HG03139 (cell line): ENCODE measurements at regions not wholly inside any gene's neighbourhood (a gene's known extent, or its start where the extent isn't known, plus 50 kb on each side); places are given as distances from the start of the nearest gene placed in this dataset.

ENCODE experiments used
- ATAC-seq: cut with Tn5 transposase; IDR thresholded peaks from one replicate; pipeline ENCODE4 v1.9.1; 2021; ENCODE audit not compliant: unreplicated experiment

DNA sequence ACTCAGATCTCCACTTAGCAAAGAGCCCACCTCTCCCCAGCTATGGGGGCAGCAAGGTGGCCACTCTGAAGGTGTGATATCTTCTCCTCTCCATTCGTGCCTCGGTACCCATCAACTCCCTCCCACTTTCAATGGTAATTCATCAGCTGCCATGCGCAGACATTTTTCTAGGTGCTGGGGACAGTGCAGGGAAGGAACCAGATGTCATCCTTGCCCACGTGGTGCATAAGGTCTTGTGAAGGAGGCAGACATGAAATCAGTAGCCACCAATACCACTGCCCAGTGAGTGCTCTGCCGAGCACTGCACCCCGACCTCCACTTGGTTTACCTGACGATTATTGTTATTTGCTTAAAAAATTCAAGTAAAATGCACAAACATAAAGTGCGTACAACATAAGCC lies 76.3 kb upstream of the CSF3R start:
- no peak for ATAC-seq

DNA sequence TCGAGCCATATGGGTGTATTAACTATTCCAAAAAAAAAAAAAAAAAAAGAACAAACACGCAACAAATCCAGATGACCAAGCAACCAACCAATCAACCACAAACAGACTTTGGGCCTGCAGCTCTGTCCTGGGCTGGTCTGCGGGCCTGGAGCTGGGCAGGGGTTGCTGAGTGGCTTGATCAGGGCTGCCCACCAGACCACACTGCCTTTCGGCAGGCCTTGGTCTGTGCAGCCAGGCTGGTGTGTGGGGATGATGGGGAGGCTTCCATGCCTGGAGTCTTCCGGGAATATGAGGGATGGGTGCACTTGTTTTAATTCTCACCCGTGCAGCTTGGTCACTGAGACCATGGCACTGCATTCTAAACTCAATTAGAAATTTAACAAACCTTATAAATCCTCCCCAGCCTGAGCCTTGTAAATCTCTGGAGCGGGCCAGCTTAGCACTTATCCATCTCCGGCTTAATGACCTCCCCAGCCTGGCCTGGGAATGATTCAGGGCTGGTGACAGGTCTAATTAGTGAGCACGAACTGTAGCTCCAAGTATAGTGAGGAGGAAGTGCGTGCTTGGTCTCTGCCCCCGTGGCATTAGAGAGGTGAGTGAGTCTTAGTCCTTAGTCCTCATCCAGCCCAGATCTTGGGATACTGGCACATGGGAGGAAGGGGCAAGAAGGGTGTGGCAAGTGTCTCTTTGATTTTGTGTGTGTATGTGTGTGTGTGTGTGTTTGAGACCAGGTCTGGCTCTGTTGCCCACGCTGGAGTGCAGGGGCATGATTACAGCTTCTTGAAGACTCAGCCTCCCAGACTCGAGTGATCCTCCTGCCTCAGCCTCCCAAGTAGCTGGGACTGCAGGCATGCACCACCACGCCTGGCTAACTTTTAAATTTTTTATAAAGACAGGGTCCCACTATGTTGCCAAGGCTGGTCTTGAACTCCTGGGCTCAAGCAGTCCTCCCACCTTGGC lies 74.6 kb upstream of the CSF3R start:
- ATAC-seq, result no peak

- ATAC-seq, result no peak
Measured at GRCh38 chr1:36555041-36555440, 72.3 kb upstream of the CSF3R start.

DNA sequence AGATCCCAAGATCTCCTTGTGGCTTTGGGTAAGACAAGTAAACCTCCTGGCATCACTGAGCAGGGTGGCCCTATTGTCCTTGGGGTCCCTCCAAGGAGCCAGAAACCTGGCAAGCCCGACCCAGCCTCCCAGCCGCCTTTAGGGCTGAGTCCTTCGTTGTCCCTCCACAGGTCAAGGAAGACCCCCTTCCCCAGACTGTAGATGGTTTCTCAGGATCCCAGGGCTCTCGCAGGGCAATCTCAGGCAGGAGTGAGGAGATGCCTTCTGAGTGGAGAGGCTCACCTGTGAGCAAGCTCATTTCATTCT lies 71.6 kb upstream of the CSF3R start:
- ATAC-seq, result no peak

GRCh38 chr1:36553591-36554322 lies 71.0 kb upstream of the CSF3R start:
- no peak for ATAC-seq

DNA sequence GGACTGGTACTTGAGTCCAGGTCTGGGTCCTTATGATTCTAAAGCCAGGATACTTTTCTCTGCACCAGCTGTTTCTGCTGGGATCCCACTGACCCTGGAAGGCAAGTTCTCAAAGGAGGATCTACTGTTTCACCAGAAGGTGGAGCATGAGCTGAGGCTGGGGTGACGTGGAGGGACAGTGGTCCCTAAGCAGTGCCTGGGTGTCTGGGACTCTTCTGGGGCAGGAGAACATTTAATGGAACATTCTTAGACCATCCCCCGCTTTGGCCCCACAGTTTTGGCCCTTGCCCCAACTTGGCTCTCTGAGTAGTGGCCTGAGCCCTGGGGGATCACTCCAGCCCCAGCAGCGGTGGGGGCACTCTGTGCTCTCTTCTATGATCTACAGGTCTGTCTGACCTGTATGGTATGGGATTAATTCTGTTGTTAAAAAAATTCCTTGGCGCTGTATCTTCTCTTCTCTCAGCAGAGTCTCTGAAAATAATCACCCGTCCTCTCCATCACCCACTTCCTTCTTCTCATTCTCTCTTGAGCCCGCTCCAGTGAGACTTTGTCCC lies 60.3 kb upstream of the CSF3R start:
- no peak for ATAC-seq

DNA sequence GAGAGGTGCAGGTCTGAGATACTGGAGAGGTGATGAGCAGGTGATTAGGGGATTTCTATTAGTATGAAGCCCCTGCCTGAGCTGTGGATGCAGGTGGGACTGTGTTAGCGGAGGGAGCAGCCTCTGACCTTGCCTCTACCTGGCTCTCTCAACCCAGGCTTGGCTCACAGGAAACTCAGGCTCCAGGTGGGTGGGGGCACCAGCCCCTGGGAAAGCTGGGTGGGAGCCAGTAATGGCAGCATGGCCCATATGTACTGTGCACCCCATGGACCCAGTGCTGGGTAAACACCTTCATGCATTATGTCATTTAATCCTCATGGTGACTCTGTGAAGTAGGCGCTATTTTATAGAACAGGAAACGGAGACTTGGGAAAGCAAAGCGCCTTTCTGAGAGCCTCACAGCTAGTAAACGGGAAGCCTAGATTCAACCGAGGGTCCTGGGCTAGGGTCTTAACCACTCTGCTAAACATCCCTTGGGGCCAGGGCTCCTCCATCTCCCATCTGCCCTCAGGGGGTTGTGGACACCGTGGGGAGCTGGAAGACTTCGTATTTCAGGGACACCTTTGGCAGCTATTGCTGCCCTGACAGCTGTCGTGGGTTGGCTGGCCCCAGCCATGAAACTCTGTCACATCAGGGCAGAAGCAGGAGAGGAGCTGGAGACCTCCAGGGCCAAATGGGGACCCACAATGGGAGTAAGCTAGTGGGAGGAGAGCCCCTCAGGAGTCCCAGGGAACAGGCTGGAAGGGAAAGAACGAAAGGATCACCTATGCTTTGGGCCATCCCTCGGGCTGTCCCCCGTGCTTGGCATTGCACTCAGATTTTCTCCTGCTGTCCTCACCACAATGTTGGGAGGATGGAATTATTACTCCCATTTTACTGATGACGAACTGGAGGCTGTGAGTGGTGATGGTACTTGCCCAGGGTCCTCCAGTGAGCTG lies 59.6 kb upstream of the CSF3R start:
- no peak for ATAC-seq

GRCh38 chr1:36540056-36540455 lies 57.3 kb upstream of the CSF3R start:
- no peak for ATAC-seq

GRCh38 chr1:36539526-36539925 lies 56.8 kb upstream of the CSF3R start:
- no peak for ATAC-seq

GRCh38 chr1:36537991-36538390 lies 55.3 kb upstream of the CSF3R start:
- no peak for ATAC-seq

DNA sequence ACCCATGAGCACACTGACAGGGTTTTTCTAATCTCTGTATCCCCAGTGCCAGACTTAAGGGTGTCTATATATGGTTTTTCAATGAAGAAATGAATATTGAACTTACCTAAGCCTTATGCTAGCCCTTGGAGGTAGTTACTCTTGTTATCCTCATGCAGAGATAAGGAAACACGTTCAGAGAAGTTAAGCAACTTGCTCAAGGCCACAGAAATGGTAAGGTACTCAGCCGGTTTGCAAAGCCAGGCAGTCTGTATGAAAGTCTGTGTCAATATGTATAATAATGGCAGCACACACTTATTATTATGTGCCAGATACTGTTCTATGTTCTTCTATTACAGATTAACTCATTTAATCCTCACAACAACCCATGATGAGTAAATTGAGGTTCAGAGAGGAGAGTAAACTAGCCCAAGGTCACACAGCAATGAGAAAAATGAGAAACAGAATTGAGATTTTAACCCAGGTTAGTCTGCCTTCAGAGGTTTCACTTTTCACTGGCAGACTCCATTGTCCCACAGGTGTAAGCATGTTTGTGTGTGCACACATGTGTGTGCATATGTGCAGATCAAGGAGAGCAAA lies 54.6 kb upstream of the CSF3R start:
- no peak for ATAC-seq

DNA sequence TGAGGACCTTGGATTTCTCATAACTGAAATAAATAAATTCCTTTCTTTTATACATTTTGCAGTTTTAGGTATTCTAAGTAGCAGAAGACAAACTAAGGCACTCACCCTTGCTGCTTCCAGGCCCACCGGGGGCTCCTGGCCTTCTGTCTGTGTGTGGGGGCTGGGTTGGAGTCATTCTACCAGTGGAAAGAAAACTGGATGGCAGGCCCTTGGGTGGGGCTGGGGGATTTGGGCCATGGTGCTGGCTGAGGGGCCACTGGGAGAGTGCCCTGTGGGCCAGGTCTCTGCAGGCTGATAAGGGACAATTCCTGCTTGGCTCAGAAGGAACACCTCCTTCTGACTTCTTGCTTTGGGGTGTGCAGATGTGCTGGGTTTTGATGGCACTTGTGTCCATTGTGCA lies 54.0 kb upstream of the CSF3R start:
- no peak for ATAC-seq

DNA sequence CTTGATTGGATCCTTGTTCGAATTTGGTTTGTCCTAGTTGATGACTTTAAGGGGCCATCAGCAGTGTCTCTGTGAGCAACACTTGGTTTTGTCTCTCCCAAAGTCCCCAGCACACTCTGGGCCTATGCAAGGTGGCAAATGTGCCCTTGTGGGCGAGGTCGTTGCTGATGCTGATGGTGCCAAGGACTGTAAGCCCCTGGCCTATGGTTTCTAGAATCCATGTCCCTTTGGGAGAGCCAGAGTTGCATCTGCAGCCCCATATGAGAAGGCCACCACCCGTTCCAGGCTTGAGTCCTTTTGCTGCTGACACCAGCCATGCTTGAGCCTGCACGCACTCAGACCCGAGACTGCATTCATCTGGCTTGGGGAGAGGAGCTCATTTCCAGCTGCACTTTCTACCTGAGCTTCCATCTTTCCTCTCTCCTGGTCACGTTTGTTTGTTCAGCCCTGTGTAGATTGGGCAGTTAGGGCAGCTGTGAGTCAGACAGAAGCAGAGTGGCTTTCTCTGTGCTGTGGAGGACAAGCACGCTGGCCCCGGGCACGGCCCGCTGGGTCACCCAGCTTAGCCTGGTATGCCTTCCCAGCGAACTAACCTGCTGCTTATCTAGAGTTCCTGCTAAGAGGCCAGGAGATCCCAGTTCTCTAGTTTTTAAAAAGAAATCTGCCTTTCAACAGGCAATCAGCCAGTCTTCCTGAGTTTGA lies 52.1 kb upstream of the CSF3R start:
- no peak for ATAC-seq

- no peak for ATAC-seq
Measured at GRCh38 chr1:36533897-36534296, 51.2 kb upstream of the CSF3R start.

DNA sequence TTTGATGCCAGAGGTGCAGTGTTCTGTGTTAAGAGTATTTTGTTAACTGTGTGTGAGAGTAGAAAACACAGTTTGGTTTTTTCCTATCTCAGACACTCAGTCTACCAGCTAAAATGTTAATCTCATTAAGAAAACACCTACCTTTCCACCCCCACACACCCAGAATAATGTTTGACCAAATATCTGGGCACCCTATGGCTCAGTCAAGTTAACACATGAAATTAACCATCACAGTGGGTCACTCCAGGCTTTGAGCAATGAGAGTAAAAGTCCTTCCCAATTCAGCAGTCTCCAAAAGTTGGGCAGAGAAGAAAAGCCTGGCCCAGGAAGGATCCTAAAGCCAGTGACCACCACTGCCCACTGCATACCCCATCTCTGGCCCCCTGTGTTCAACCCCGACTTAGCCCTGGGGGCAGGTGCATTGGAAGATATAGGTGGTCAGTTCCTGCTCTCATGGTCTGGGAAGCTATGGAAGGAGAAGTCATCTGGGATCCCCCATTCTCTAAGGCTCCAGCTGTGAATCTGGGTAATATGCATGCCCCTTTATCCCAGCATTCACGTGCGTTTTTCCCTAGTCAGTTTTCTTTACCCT lies 50.2 kb upstream of the CSF3R start:
- no peak for ATAC-seq
